ENCODE measurements at regions not wholly inside any gene's neighbourhood (a gene's known extent, or its start where the extent isn't known, plus 50 kb on each side); places are given as distances from the start of the nearest gene placed in this dataset.

GRCh38 chr5:26553079-26553478 lies 485.3 kb downstream of the CDH9 start:
- Histone ChIP-seq H3K36me3 (ENCODE audit: control insufficient read depth, insufficient read depth, low read length) (no peaks in the 10 kb centered on the region), H3K27me3 (ENCODE audit: control insufficient read depth, insufficient read depth, low read length) (no peaks in the 10 kb centered on the region), H3K4me3 (ENCODE audit: low read depth, low read length) (no peak overlapping the region)
- ChIA-PET CTCF (no interaction called here), POLR2A (no interaction called here)
- DNase-seq (ENCODE audit: low read depth), result no peak
- TF ChIP-seq CTCF (IDR thresholded peaks at IDR 0.05; ENCODE audit: insufficient read depth, low read depth, low read length), result no peak

- Histone ChIP-seq H3K4me3 (ENCODE audit: low read depth, low read length) (no peak overlapping the region), H3K27me3 (ENCODE audit: control insufficient read depth, insufficient read depth, low read length) (no peaks in the 10 kb centered on the region), H3K36me3 (ENCODE audit: control insufficient read depth, insufficient read depth, low read length) (no peaks in the 10 kb centered on the region)
- ChIA-PET CTCF (no interaction called here), POLR2A (no interaction called here)
- no peak for DNase-seq (ENCODE audit: low read depth)
- no peak for TF ChIP-seq CTCF (IDR thresholded peaks at IDR 0.05; ENCODE audit: insufficient read depth, low read depth, low read length)
Measured at GRCh38 chr5:26543987-26544386, 494.4 kb downstream of the CDH9 start.

- Histone ChIP-seq H3K27me3 (ENCODE audit: control insufficient read depth, insufficient read depth, low read length) (no peaks in the 10 kb centered on the region), H3K36me3 (ENCODE audit: control insufficient read depth, insufficient read depth, low read length) (no peaks in the 10 kb centered on the region), H3K4me3 (ENCODE audit: low read depth, low read length) (no peak overlapping the region)
- ChIA-PET CTCF (no interaction called here), POLR2A (no interaction called here)
- no peak for DNase-seq (ENCODE audit: low read depth)
- TF ChIP-seq CTCF (IDR thresholded peaks at IDR 0.05; ENCODE audit: insufficient read depth, low read depth, low read length), result no peak
Measured at GRCh38 chr5:26538226-26538625, 500.2 kb downstream of the CDH9 start.

- TF ChIP-seq CTCF (IDR thresholded peaks at IDR 0.05; ENCODE audit: insufficient read depth, low read depth, low read length), result no peak
- ChIA-PET POLR2A (no interaction called here), CTCF (no interaction called here)
- DNase-seq (ENCODE audit: low read depth), result no peak
- no peaks in the 10 kb centered on the region for H3K27me3 ChIP-seq (ENCODE audit: control insufficient read depth, insufficient read depth, low read length)
- H3K36me3 ChIP-seq (ENCODE audit: control insufficient read depth, insufficient read depth, low read length), result no peaks in the 10 kb centered on the region
- no peak overlapping the region for H3K4me3 ChIP-seq (ENCODE audit: low read depth, low read length)
Measured at GRCh38 chr5:26535215-26535614, 503.2 kb downstream of the CDH9 start.

- no peak for DNase-seq (ENCODE audit: low read depth)
- POLR2A ChIA-PET, result no interaction called here
- Histone ChIP-seq H3K4me3 (ENCODE audit: low read depth, low read length) (no peak overlapping the region), H3K27me3 (ENCODE audit: control insufficient read depth, insufficient read depth, low read length) (no peaks in the 10 kb centered on the region), H3K36me3 (ENCODE audit: control insufficient read depth, insufficient read depth, low read length) (no peaks in the 10 kb centered on the region)
- no peak for TF ChIP-seq CTCF (IDR thresholded peaks at IDR 0.05; ENCODE audit: insufficient read depth, low read depth, low read length)
- CTCF ChIA-PET, result no interaction called here
Measured at GRCh38 chr5:26530305-26530704, 508.1 kb downstream of the CDH9 start.
